ENCODE measurements at regions not wholly inside any gene's neighbourhood (a gene's known extent, or its start where the extent isn't known, plus 50 kb on each side); places are given as distances from the start of the nearest gene placed in this dataset.

- TF ChIP-seq, protein P1, sequence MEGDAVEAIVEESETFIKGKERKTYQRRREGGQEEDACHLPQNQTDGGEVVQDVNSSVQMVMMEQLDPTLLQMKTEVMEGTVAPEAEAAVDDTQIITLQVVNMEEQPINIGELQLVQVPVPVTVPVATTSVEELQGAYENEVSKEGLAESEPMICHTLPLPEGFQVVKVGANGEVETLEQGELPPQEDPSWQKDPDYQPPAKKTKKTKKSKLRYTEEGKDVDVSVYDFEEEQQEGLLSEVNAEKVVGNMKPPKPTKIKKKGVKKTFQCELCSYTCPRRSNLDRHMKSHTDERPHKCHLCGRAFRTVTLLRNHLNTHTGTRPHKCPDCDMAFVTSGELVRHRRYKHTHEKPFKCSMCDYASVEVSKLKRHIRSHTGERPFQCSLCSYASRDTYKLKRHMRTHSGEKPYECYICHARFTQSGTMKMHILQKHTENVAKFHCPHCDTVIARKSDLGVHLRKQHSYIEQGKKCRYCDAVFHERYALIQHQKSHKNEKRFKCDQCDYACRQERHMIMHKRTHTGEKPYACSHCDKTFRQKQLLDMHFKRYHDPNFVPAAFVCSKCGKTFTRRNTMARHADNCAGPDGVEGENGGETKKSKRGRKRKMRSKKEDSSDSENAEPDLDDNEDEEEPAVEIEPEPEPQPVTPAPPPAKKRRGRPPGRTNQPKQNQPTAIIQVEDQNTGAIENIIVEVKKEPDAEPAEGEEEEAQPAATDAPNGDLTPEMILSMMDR (IDR thresholded peaks at IDR 0.05): no peak
- no peak for TF ChIP-seq POLR2A (IDR thresholded peaks at IDR 0.05)
Measured at GRCh38 chr12:11496157-11496851, 100.9 kb upstream of the PRB2 start.
